Stimulated activated CD8-positive, alpha-beta memory T cell treated with anti-CD3 and anti-CD28 coated beads, Interleukin-4, amount 100 ng/mL, for 1 hour (primary cell): ENCODE measurements at regions not wholly inside any gene's neighbourhood (a gene's known extent, or its start where the extent isn't known, plus 50 kb on each side); places are given as distances from the start of the nearest gene placed in this dataset.
"Not testable (repeated sequence)": the region's sequence is repeated elsewhere in the genome, so short reads cannot be mapped to it uniquely, and the experiment has no call there.

ENCODE experiments used
- DNase-seq, 2 donors: peaks; one replicate each; pipeline ENCODE4 v3.0.0-alpha.2; 2020; ENCODE audit warnings: low read depth in 2 of 2, low spot score in 1 of 2

GRCh38 chr13:22789916-22790315, 390.9 kb upstream of the SGCG start:
- no peak for DNase-seq

GRCh38 chr13:22793598-22794134, 387.1 kb upstream of the SGCG start:
- DNase-seq, result no peak

- DNase-seq, result no peak
Observed at GRCh38 chr13:22800526-22801401, 380.0 kb upstream of the SGCG start.

- no peak for DNase-seq
Observed at GRCh38 chr13:22801402-22802003, 379.3 kb upstream of the SGCG start.

- DNase-seq, result no peak
Observed at GRCh38 chr13:22812793-22813192, 368.0 kb upstream of the SGCG start.

GRCh38 chr13:22813531-22814377, 367.0 kb upstream of the SGCG start:
- not testable (repeated sequence) for DNase-seq

- DNase-seq, result not testable (repeated sequence)
Observed at GRCh38 chr13:22814433-22814832, 366.3 kb upstream of the SGCG start.

- DNase-seq, result no peak
Observed at GRCh38 chr13:22821589-22821988, 359.2 kb upstream of the SGCG start.

GRCh38 chr13:22825186-22825585, 355.6 kb upstream of the SGCG start:
- no peak for DNase-seq

- DNase-seq, result no peak
Observed at GRCh38 chr13:22828081-22828480, 352.7 kb upstream of the SGCG start.

- no peak for DNase-seq
Observed at GRCh38 chr13:22836475-22836874, 344.3 kb upstream of the SGCG start.

- no peak for DNase-seq
Observed at GRCh38 chr13:22837980-22838647, 342.7 kb upstream of the SGCG start.

GRCh38 chr13:22839603-22840530, 340.9 kb upstream of the SGCG start:
- DNase-seq, result no peak

- DNase-seq, result no peak
Observed at GRCh38 chr13:22846551-22846950, 334.2 kb upstream of the SGCG start.

- DNase-seq, result no peak
Observed at GRCh38 chr13:22848539-22849052, 332.2 kb upstream of the SGCG start.

- DNase-seq, result no peak
Observed at GRCh38 chr13:22855926-22856325, 324.9 kb upstream of the SGCG start.

- not testable (repeated sequence) for DNase-seq
Observed at GRCh38 chr13:22858980-22859379, 321.8 kb upstream of the SGCG start.

GRCh38 chr13:22859411-22859810, 321.4 kb upstream of the SGCG start:
- not testable (repeated sequence) for DNase-seq

GRCh38 chr13:22861958-22862466, 318.8 kb upstream of the SGCG start:
- no peak for DNase-seq
